ENCODE measurements at regions not wholly inside any gene's neighbourhood (a gene's known extent, or its start where the extent isn't known, plus 50 kb on each side); places are given as distances from the start of the nearest gene placed in this dataset.

DNA sequence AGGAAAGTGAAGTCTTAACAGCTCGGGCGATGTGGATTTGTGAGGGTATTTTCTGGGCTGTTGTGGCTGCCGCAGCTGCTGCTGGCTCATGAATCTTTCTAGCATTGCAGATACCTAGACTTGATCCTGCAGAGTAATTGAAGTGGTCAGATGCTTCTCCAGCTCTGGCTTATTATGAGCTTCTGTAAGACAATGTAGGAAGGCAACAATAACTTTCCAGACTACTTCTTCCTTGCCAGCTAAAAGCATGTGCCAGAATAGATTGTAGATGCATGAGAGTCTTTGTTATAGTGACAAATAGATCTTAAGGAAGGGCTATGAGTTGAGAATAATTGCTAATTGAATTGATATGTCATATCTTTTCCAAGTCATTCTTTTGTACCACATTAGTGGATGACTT is 461.4 kb upstream of the POT1 start:
- no peaks in the 10 kb centered on the region for H3K4me1 Mint-ChIP-seq (ENCODE audit: unreplicated experiment)
- H3K27ac Mint-ChIP-seq (ENCODE audit: unreplicated experiment), result no peak overlapping the region
- H3K4me3 Mint-ChIP-seq (ENCODE audit: unreplicated experiment), result no peak overlapping the region
- TF ChIP-seq, protein P1, sequence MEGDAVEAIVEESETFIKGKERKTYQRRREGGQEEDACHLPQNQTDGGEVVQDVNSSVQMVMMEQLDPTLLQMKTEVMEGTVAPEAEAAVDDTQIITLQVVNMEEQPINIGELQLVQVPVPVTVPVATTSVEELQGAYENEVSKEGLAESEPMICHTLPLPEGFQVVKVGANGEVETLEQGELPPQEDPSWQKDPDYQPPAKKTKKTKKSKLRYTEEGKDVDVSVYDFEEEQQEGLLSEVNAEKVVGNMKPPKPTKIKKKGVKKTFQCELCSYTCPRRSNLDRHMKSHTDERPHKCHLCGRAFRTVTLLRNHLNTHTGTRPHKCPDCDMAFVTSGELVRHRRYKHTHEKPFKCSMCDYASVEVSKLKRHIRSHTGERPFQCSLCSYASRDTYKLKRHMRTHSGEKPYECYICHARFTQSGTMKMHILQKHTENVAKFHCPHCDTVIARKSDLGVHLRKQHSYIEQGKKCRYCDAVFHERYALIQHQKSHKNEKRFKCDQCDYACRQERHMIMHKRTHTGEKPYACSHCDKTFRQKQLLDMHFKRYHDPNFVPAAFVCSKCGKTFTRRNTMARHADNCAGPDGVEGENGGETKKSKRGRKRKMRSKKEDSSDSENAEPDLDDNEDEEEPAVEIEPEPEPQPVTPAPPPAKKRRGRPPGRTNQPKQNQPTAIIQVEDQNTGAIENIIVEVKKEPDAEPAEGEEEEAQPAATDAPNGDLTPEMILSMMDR (IDR thresholded peaks at IDR 0.05; ENCODE audit: unreplicated experiment), result no peak
- H3K36me3 Mint-ChIP-seq (ENCODE audit: low read depth, unreplicated experiment), result no peaks in the 10 kb centered on the region
- H3K9me3 Mint-ChIP-seq (ENCODE audit: unreplicated experiment), result no peaks in the 10 kb centered on the region
- no peak for DNase-seq (ENCODE audit: low spot score)
- H3K27me3 Mint-ChIP-seq (ENCODE audit: unreplicated experiment), result no peaks in the 10 kb centered on the region

DNA sequence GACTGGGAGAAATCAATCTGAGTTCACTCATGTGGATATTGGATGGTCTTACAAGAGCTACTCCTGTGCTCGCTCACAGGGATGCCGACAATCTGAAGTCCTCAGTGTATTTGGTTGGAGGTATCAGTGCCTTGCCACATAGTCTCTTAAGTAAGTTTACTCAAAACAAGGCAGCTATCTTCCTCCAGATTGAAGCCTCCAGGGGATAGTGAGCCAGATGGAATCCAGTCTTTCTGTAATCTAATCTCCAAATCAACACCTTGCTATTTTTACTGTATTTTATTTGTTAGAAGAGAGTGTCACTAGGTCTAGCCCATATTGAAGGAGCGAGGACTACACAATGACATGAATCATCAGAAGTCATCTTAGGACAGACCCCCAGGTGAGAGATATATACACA is 456.6 kb upstream of the POT1 start:
- no peaks in the 10 kb centered on the region for H3K36me3 Mint-ChIP-seq (ENCODE audit: low read depth, unreplicated experiment)
- H3K27ac Mint-ChIP-seq (ENCODE audit: unreplicated experiment), result no peak overlapping the region
- TF ChIP-seq, protein P1 (IDR thresholded peaks at IDR 0.05; ENCODE audit: unreplicated experiment), result no peak
- H3K4me3 Mint-ChIP-seq (ENCODE audit: unreplicated experiment), result no peak overlapping the region
- no peaks in the 10 kb centered on the region for H3K27me3 Mint-ChIP-seq (ENCODE audit: unreplicated experiment)
- DNase-seq (ENCODE audit: low spot score), result no peak
- no peaks in the 10 kb centered on the region for H3K9me3 Mint-ChIP-seq (ENCODE audit: unreplicated experiment)
- no peaks in the 10 kb centered on the region for H3K4me1 Mint-ChIP-seq (ENCODE audit: unreplicated experiment)

DNA sequence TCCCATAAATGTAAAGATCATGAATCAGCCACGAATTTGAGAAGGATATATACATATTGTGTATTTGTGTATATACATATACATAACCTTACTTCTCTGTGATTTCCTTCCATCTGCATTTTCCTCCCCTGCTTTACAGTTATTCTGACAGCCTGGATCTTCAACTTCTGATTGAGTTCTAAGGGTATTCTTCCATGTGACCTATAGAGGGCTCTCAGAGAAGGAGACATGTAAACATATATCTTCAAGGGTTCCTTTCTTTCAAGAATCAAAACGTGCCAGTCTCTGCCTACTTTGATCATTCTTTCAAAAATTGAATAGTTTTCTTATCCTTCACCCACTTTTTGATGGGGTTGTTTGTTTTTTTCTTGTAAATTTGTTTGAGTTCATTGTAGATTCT is 453.7 kb upstream of the POT1 start:
- H3K27me3 Mint-ChIP-seq (ENCODE audit: unreplicated experiment), result no peaks in the 10 kb centered on the region
- H3K36me3 Mint-ChIP-seq (ENCODE audit: low read depth, unreplicated experiment), result no peaks in the 10 kb centered on the region
- DNase-seq (ENCODE audit: low spot score), result no peak
- H3K27ac Mint-ChIP-seq (ENCODE audit: unreplicated experiment), result no peak overlapping the region
- no peaks in the 10 kb centered on the region for H3K4me1 Mint-ChIP-seq (ENCODE audit: unreplicated experiment)
- TF ChIP-seq, protein P1 (IDR thresholded peaks at IDR 0.05; ENCODE audit: unreplicated experiment), result no peak
- no peak overlapping the region for H3K4me3 Mint-ChIP-seq (ENCODE audit: unreplicated experiment)
- no peaks in the 10 kb centered on the region for H3K9me3 Mint-ChIP-seq (ENCODE audit: unreplicated experiment)

DNA sequence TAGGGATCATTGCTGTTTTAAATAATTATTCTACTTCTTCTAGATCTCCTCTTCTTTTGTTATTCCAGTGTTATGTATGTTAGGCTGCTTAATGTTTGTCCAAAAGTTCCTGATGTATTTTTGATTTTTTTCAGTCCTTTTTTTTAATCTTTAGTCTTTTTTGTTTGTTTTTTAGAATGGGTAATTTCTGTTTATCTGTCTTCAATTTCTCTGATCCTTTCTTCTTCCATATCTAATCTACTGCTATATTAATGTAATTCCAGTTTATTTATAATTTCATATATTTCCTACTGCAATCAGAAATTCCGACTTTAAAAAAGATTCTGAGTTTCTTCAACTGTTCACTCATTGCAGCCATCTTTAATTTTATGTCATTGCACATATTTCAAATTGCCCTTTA is 452.8 kb upstream of the POT1 start:
- Mint-ChIP-seq H3K4me1 (ENCODE audit: unreplicated experiment) (no peaks in the 10 kb centered on the region), H3K4me3 (ENCODE audit: unreplicated experiment) (no peak overlapping the region)

DNA sequence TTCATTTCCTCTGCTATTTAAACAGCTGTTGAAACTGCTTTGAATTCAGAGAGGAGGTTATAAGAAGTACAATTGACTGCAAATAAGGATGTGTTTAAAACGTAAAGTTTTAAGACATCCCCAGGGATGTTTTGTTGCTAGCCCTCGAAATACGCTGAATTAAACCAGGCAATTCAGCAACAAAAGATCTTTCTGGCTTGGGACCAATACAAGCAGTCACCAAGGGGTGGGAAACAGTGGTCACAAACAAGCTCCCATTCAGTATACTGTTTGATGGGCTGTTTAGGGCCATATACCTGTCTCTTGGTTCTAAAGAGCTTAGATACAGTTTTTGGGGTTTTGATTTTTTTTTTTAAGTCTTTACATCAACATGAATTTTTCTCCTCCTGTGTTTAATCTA is 446.3 kb upstream of the POT1 start:
- no peak overlapping the region for H3K27ac Mint-ChIP-seq (ENCODE audit: unreplicated experiment)
- H3K36me3 Mint-ChIP-seq (ENCODE audit: low read depth, unreplicated experiment), result no peaks in the 10 kb centered on the region
- peaks cover 4% of the 10 kb centered on the region for H3K4me1 Mint-ChIP-seq (ENCODE audit: unreplicated experiment)
- no peaks in the 10 kb centered on the region for H3K9me3 Mint-ChIP-seq (ENCODE audit: unreplicated experiment)
- DNase-seq (ENCODE audit: low spot score), result no peak
- TF ChIP-seq, protein P1 (IDR thresholded peaks at IDR 0.05; ENCODE audit: unreplicated experiment), result no peak
- H3K4me3 Mint-ChIP-seq (ENCODE audit: unreplicated experiment), result no peak overlapping the region
- no peaks in the 10 kb centered on the region for H3K27me3 Mint-ChIP-seq (ENCODE audit: unreplicated experiment)

More for the DNA sequence above, 452.8 kb upstream of the POT1 start:
- H3K36me3 Mint-ChIP-seq (ENCODE audit: low read depth, unreplicated experiment), result no peaks in the 10 kb centered on the region
- no peak overlapping the region for H3K27ac Mint-ChIP-seq (ENCODE audit: unreplicated experiment)
- no peak for DNase-seq (ENCODE audit: low spot score)
- H3K27me3 Mint-ChIP-seq (ENCODE audit: unreplicated experiment), result no peaks in the 10 kb centered on the region
- TF ChIP-seq, protein P1 (IDR thresholded peaks at IDR 0.05; ENCODE audit: unreplicated experiment), result no peak
- H3K9me3 Mint-ChIP-seq (ENCODE audit: unreplicated experiment), result no peaks in the 10 kb centered on the region
